Suprapubic skin (tissue), 3 donors: ENCODE measurements at regions not wholly inside any gene's neighbourhood (a gene's known extent, or its start where the extent isn't known, plus 50 kb on each side); places are given as distances from the start of the nearest gene placed in this dataset.

Source experiments
- EP300 ChIP-seq: sonication (generic); formaldehyde crosslinking; IDR thresholded peaks from one replicate; pipeline ENCODE4 v1.6.1; 2017; ENCODE audit warnings: antibody characterized with exemption
- POLR2A ChIP-seq, 2 donors: fragments of 450-650 bp; IDR thresholded peaks; one replicate each; pipeline ENCODE4 v1.6.1; 2017; ENCODE audit warnings: antibody characterized with exemption in 2 of 2, mild to moderate bottlenecking in 2 of 2, moderate library complexity in 2 of 2
- TF ChIP-seq, protein P1 (sequence below), 2 donors: fragments of 200-600 bp in 1 of 2; fragments of 450-650 bp in 1 of 2; sonication (generic) in 1 of 2; IDR thresholded peaks; one replicate each; pipeline ENCODE4 v1.5.1; 2016 to 2019; ENCODE audit warnings: antibody characterized with exemption in 2 of 2, mild to moderate bottlenecking in 1 of 2, moderate library complexity in 1 of 2

DNA sequence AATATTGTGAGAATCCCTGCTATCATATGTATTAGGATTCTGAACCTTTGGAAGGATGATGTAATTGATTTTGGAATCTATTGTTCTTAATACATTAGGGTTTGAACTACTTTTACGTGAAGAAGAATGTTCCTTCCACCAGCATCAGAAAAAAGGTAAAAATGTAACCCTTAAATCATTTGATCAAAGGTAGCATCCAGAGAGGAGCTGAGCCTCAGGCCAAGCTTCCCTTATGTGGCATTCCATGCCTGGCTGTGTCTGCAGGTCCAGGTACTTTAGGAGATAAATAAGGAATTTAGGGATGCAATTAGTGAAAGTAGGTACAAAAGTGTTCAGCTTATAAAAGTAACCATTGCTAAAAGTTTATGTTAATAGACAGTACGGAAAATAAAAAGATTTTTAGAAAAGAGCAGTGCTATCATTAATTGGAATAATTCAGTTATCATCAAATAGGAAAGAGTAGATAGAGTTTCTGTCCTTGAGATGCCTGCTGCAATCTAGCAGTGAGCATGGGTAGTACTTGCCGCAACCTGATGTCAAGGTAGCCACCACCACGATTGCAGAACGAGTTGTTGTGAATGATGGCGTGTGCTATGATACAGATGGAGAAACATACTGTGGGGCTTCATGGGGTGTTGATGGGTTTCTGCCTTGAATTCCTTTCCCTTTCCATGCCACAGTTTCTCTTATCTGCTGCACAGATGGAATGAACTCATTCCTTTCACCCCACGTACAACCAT lies 228.8 kb downstream of the GATA3 start:
- TF ChIP-seq, protein P1, sequence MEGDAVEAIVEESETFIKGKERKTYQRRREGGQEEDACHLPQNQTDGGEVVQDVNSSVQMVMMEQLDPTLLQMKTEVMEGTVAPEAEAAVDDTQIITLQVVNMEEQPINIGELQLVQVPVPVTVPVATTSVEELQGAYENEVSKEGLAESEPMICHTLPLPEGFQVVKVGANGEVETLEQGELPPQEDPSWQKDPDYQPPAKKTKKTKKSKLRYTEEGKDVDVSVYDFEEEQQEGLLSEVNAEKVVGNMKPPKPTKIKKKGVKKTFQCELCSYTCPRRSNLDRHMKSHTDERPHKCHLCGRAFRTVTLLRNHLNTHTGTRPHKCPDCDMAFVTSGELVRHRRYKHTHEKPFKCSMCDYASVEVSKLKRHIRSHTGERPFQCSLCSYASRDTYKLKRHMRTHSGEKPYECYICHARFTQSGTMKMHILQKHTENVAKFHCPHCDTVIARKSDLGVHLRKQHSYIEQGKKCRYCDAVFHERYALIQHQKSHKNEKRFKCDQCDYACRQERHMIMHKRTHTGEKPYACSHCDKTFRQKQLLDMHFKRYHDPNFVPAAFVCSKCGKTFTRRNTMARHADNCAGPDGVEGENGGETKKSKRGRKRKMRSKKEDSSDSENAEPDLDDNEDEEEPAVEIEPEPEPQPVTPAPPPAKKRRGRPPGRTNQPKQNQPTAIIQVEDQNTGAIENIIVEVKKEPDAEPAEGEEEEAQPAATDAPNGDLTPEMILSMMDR (IDR thresholded peaks at IDR 0.05), result no peak
- TF ChIP-seq POLR2A (IDR thresholded peaks at IDR 0.05) (no peak), EP300 (no peak)
